ENCODE measurements at regions not wholly inside any gene's neighbourhood (a gene's known extent, or its start where the extent isn't known, plus 50 kb on each side); places are given as distances from the start of the nearest gene placed in this dataset.

GRCh38 chr2:150143087-150143536 is 344.4 kb downstream of the RND3 start:
- POLR2A ChIA-PET: interaction anchor here (1.0 to 1.7 kb wide), 6 partner anchors 10 to 336 kb away, joined by 3 to 5 read pairs (median 4); no protein-coding TSS in a partner anchor

GRCh38 chr2:150142561-150142960 is 344.9 kb downstream of the RND3 start:
- POLR2A ChIA-PET: interaction anchor here (1.0 to 1.7 kb wide), 6 partner anchors 9 to 336 kb away, joined by 3 to 5 read pairs (median 4); no protein-coding TSS in a partner anchor
- peak overlapping the region; percentile 83 for H3K9ac ChIP-seq (replicated peaks; ENCODE audit: extremely low read depth, insufficient read depth, low read length)

More at GRCh38 chr2:150143087-150143536, 344.4 kb downstream of the RND3 start:
- DNase-seq (ENCODE audit: low read depth, low spot score) (peak; percentile 85), FAIRE-seq (peak; percentile 85)
- intact Hi-C loops (cut with micrococcal nuclease): loop anchor here (2.0 to 5.0 kb wide), 8 partner anchors 14 to 1094 kb away; no protein-coding TSS in a partner anchor
- H3K4me3 ChIP-seq (replicated peaks in 1 of 3; ENCODE audit: insufficient read depth in 1 of 3, low read depth in 1 of 3, low read length in 3 of 3): no peak overlapping the region
- TF ChIP-seq MYC (IDR thresholded peaks at IDR 0.05; ENCODE audit: low read depth, low read length): no peak
- TF ChIP-seq GATA2 (IDR thresholded peaks at IDR 0.05; ENCODE audit: insufficient read depth, insufficient read length, low read depth, low read length): peak; percentile 83
- TF ChIP-seq FOS (IDR thresholded peaks at IDR 0.05; ENCODE audit: borderline replicate concordance, insufficient read depth, low read length): no peak
- peak; percentile 13 for TF ChIP-seq POLR2AphosphoS5 (IDR thresholded peaks at IDR 0.05; ENCODE audit: insufficient read depth, low read depth, low read length)
- TF ChIP-seq, protein P1, sequence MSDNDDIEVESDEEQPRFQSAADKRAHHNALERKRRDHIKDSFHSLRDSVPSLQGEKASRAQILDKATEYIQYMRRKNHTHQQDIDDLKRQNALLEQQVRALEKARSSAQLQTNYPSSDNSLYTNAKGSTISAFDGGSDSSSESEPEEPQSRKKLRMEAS (IDR thresholded peaks at IDR 0.05; ENCODE audit: insufficient read depth, insufficient read length): peak; percentile 70
- TF ChIP-seq JUN (IDR thresholded peaks at IDR 0.05; ENCODE audit: borderline replicate concordance, insufficient read depth, insufficient read length, low read depth): peak; percentile 77
- peak overlapping the region; percentile 99 for H3K27ac ChIP-seq (ENCODE audit: insufficient read depth, low read depth, low read length)
- H3K79me2 ChIP-seq (ENCODE audit: control insufficient read depth, insufficient read depth, low read length): no peaks in the 10 kb centered on the region
- H3K9me3 ChIP-seq (replicated peaks; ENCODE audit: control insufficient read depth, insufficient read depth, low read length): no peaks in the 10 kb centered on the region
- H3K4me1 ChIP-seq (ENCODE audit: control insufficient read depth, extremely low read depth, insufficient read depth, low read length): peaks cover 48% of the 10 kb centered on the region
- no peaks in the 10 kb centered on the region for H3K27me3 ChIP-seq (ENCODE audit: control insufficient read depth in 2 of 2, insufficient read depth in 2 of 2, low read length in 2 of 2)
- no peaks in the 10 kb centered on the region for H3K36me3 ChIP-seq (ENCODE audit: control insufficient read depth in 2 of 2, extremely low read depth in 1 of 2, insufficient read depth in 2 of 2, low read length in 2 of 2)
- H3K4me2 ChIP-seq (ENCODE audit: insufficient read depth, low read length): peak overlapping the region; percentile 88
- no TSS peak for BruUV-seq (replicated peaks)
- dilution Hi-C loops (cut with MboI; ENCODE audit: extremely low pct_ligation_motif_present, low sequenced_read_pairs): loop anchor here (25.0 kb wide), 1 partner anchor 344 kb away; the partner anchor contains the start of gene RND3
- no peaks in the 10 kb centered on the region for H4K20me1 ChIP-seq (replicated peaks; ENCODE audit: control insufficient read depth, extremely low read depth, insufficient read depth, low read length)
- CTCF ChIA-PET: interaction anchor here (0.9 to 4.4 kb wide), 12 partner anchors 10 to 497 kb away, joined by 3 to 22 read pairs (median 5); no protein-coding TSS in a partner anchor
- no peaks in the 10 kb centered on the region for H3K9me1 ChIP-seq (replicated peaks; ENCODE audit: control insufficient read depth, extremely low read depth, insufficient read depth, low read length)
- H3K9ac ChIP-seq (replicated peaks; ENCODE audit: extremely low read depth, insufficient read depth, low read length): peak overlapping the region; percentile 83
- H2AFZ ChIP-seq (ENCODE audit: low read depth, low read length): no peak overlapping the region

More at GRCh38 chr2:150142561-150142960, 344.9 kb downstream of the RND3 start:
- no peaks in the 10 kb centered on the region for H3K27me3 ChIP-seq (ENCODE audit: control insufficient read depth in 2 of 2, insufficient read depth in 2 of 2, low read length in 2 of 2)
- H4K20me1 ChIP-seq (replicated peaks; ENCODE audit: control insufficient read depth, extremely low read depth, insufficient read depth, low read length): no peaks in the 10 kb centered on the region
- H3K4me2 ChIP-seq (ENCODE audit: insufficient read depth, low read length): peak overlapping the region; percentile 88
- no peaks in the 10 kb centered on the region for H3K36me3 ChIP-seq (ENCODE audit: control insufficient read depth in 2 of 2, extremely low read depth in 1 of 2, insufficient read depth in 2 of 2, low read length in 2 of 2)
- peak overlapping the region; percentile 99 for H3K27ac ChIP-seq (ENCODE audit: insufficient read depth, low read depth, low read length)
- dilution Hi-C loops (cut with MboI; ENCODE audit: extremely low pct_ligation_motif_present, low sequenced_read_pairs) (loop anchor here (25.0 kb wide), 1 partner anchor 345 kb away; the partner anchor contains the start of gene RND3), intact Hi-C loops (cut with micrococcal nuclease) (loop anchor here (1.0 to 5.0 kb wide), 14 partner anchors 14 to 1095 kb away; partner anchors contain the start of gene RND3)
- BruUV-seq (replicated peaks): no TSS peak
- CTCF ChIA-PET: interaction anchor here (0.9 to 4.4 kb wide), 15 partner anchors 9 to 496 kb away, joined by 3 to 22 read pairs (median 5); no protein-coding TSS in a partner anchor
- H3K9me3 ChIP-seq (replicated peaks; ENCODE audit: control insufficient read depth, insufficient read depth, low read length): no peaks in the 10 kb centered on the region
- no peaks in the 10 kb centered on the region for H3K9me1 ChIP-seq (replicated peaks; ENCODE audit: control insufficient read depth, extremely low read depth, insufficient read depth, low read length)
- TF ChIP-seq EZH2 (IDR thresholded peaks at IDR 0.05; ENCODE audit: borderline replicate concordance, low read depth, low read length, severe bottlenecking) (no peak), FOS (IDR thresholded peaks at IDR 0.05; ENCODE audit: borderline replicate concordance, insufficient read depth, low read length) (peak; percentile 70), MYC (IDR thresholded peaks at IDR 0.05; ENCODE audit: low read depth, low read length) (no peak), JUN (IDR thresholded peaks at IDR 0.05; ENCODE audit: borderline replicate concordance, insufficient read depth, insufficient read length, low read depth) (peak; percentile 96), POLR2AphosphoS5 (IDR thresholded peaks at IDR 0.05; ENCODE audit: insufficient read depth, low read depth, low read length) (no peak), GATA2 (IDR thresholded peaks at IDR 0.05; ENCODE audit: insufficient read depth, insufficient read length, low read depth, low read length) (peak; percentile 24), POLR2A (IDR thresholded peaks at IDR 0.05; ENCODE audit: low read depth, low read length) (no peak), CTCF (IDR thresholded peaks at IDR 0.05; ENCODE audit: extremely low read depth in 1 of 2, insufficient read depth in 1 of 2, low read depth in 1 of 2, low read length in 2 of 2) (no peak)
- TF ChIP-seq, protein P1 (IDR thresholded peaks at IDR 0.05; ENCODE audit: insufficient read depth, insufficient read length): no peak
- no peak overlapping the region for H3K4me3 ChIP-seq (replicated peaks in 1 of 3; ENCODE audit: insufficient read depth in 1 of 3, low read depth in 1 of 3, low read length in 3 of 3)
- no peaks in the 10 kb centered on the region for H3K79me2 ChIP-seq (ENCODE audit: control insufficient read depth, insufficient read depth, low read length)
- peak; percentile 83 for DNase-seq (ENCODE audit: low read depth, low spot score)
- FAIRE-seq: peak; percentile 21
- no peak overlapping the region for H2AFZ ChIP-seq (ENCODE audit: low read depth, low read length)
- peaks cover 48% of the 10 kb centered on the region for H3K4me1 ChIP-seq (ENCODE audit: control insufficient read depth, extremely low read depth, insufficient read depth, low read length)
